Activated T-cell treated with anti-CD3 and anti-CD28 coated beads, Interleukin-2, amount 50 U/mL, for 4 hours (primary cell): ENCODE measurements at regions not wholly inside any gene's neighbourhood (a gene's known extent, or its start where the extent isn't known, plus 50 kb on each side); places are given as distances from the start of the nearest gene placed in this dataset.
"Not testable (repeated sequence)": the region's sequence is repeated elsewhere in the genome, so short reads cannot be mapped to it uniquely, and the experiment has no call there.

Experiments used
- ATAC-seq, 2 donors: fragments of 200-7000 bp; cut with Tn5 transposase; one replicate each; pipeline ENCODE4 v1.10.0; 2021
- DNase-seq: peaks from one replicate; pipeline ENCODE4 v3.0.0-alpha.2; 2020
- H3K27me3 Mint-ChIP-seq: one replicate; pipeline ENCODE4 v1.8.0; 2021; ENCODE audit warnings: low read depth, mixed read lengths
- H3K36me3 Mint-ChIP-seq: one replicate; pipeline ENCODE4 v1.8.0; 2022; ENCODE audit warnings: mixed read lengths; ENCODE audit not compliant: insufficient read depth
- H3K4me1 Mint-ChIP-seq: one replicate; pipeline ENCODE4 v1.8.0; 2021; ENCODE audit warnings: low read depth, mixed read lengths
- H3K4me3 Mint-ChIP-seq: one replicate; pipeline ENCODE4 v1.8.0; 2021; ENCODE audit warnings: mild to moderate bottlenecking, moderate library complexity, mixed read lengths
- H3K9me3 Mint-ChIP-seq: one replicate; pipeline ENCODE4 v1.8.0; 2021; ENCODE audit warnings: mixed read lengths

DNA sequence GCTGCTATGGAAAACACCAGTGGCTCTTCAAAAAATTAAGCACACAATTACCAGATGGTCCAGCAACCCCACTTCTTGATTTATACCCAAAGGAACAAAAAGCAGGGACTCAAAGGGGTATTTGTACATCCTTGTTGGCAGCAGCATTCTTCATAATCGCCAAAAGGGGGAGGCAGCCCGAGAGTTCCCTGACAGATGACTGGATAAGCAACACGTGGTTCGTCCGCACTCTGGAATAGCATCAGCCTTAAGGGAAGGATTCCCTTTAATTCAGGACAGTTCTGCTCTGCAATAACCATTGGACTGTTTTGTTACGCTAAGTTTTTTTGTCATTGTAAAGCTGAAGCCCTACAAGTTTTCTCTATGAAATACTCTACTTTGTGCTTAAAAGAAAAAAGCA, 76.7 kb upstream of the TWIST2 start:
- Mint-ChIP-seq H3K36me3 (no peaks in the 10 kb centered on the region), H3K9me3 (no peaks in the 10 kb centered on the region), H3K4me1 (no peaks in the 10 kb centered on the region), H3K27me3 (peaks cover 39% of the 10 kb centered on the region), H3K4me3 (no peak overlapping the region)
- no peak for DNase-seq
- no peak for ATAC-seq

DNA sequence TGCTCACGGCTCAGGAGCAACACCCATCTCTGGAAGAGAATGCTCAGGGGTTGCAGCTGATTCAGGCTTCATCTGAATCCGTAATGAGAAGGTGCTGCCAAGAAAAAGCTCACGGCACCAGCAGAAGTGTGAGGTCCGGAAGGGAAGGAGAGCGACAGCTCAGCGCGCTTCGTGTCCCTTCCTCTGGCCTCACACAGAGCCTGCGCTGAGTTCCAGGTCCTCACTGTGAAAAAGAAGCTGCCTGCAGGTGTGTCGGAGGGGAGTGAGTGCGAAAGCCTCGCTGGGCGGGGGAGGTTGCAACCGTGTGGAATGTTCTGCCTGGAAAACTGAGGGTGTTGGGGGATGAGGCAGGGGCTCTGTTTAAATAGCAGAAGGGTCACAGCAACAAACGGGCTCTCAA, 76.2 kb upstream of the TWIST2 start:
- no peak for DNase-seq
- H3K9me3 Mint-ChIP-seq: no peaks in the 10 kb centered on the region
- H3K4me3 Mint-ChIP-seq: no peak overlapping the region
- H3K4me1 Mint-ChIP-seq: no peaks in the 10 kb centered on the region
- H3K36me3 Mint-ChIP-seq: no peaks in the 10 kb centered on the region
- H3K27me3 Mint-ChIP-seq: peaks cover 35% of the 10 kb centered on the region
- ATAC-seq: no peak

DNA sequence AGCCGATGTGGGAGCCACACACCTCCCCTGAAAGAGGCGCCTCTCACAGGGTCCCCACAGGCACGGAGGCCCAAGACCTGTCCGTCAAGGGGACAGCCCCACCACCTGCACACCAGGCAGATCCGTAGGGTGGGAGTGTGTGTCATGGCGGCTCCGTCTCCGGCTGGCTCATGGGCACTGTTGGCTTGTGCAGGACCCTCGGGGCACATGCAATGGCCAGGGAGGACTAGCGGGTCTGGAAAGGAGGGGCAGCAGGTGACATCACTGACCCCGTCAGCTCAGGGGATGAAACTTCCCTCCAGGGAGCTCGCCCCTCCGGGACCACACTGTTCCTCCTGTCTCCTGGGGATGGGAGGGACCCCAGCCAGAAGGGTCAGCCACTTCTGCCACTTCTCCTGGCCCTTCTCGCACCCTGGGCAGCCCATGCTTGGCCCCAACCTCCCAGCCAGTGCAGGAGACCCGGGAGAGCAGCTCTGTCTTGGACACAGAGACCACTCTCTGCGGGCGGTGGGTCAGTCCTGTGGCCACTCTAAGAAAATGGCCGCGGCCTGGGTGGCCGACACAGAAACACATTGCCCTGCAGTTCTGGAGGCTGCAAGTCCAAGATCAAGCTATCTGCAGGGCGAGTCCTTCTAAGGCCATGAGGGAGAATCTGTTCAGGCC, 75.1 kb upstream of the TWIST2 start:
- Mint-ChIP-seq H3K4me1 (no peaks in the 10 kb centered on the region), H3K4me3 (no peak overlapping the region), H3K36me3 (no peaks in the 10 kb centered on the region), H3K9me3 (no peaks in the 10 kb centered on the region), H3K27me3 (peaks cover 29% of the 10 kb centered on the region)
- no peak for DNase-seq
- no peak for ATAC-seq

DNA sequence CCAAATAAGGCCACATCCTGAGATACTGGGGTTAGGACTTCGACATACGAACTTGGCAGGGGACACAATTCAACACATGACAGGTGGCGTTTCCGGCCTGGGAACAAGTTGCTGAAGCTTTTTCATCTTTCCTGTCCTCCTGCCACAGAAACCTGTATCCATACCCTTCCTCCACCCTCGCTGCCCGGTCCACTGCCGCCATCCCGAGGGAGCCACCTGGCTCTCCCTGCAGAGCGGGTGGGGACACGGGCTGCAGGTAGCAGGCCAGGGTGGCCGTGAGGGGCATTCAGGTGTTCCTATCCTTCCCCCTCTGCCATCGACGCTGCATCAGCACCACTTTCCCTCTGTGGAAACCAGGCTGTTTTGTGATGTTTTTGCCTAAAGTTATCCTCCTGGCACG, 74.4 kb upstream of the TWIST2 start:
- Mint-ChIP-seq H3K27me3 (peaks cover 29% of the 10 kb centered on the region), H3K36me3 (no peaks in the 10 kb centered on the region), H3K9me3 (no peaks in the 10 kb centered on the region), H3K4me1 (no peaks in the 10 kb centered on the region), H3K4me3 (no peak overlapping the region)
- DNase-seq (no peak), ATAC-seq (no peak)

DNA sequence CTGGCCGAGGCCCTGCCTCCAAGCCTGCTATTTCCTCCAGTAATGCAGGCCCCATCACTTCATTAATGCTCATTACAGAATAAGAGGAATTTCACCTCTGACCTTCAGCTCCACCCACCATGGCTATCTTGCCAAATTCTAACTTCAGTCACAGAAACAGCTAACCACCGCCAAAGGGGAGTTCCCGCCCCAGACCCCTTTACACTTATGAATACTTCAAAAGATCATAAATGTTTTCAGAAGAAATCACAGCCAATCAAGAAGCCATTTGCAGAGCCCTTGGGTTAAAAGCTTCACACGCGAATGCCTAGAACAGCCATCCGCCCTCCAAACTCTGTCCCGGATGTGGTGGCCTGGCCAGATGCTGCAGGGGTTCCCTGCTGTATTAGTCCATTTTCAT, 73.8 kb upstream of the TWIST2 start:
- no peaks in the 10 kb centered on the region for H3K9me3 Mint-ChIP-seq
- no peak for DNase-seq
- H3K27me3 Mint-ChIP-seq: peaks cover 23% of the 10 kb centered on the region
- no peak overlapping the region for H3K4me3 Mint-ChIP-seq
- no peak for ATAC-seq
- no peaks in the 10 kb centered on the region for H3K36me3 Mint-ChIP-seq
- H3K4me1 Mint-ChIP-seq: no peaks in the 10 kb centered on the region

DNA sequence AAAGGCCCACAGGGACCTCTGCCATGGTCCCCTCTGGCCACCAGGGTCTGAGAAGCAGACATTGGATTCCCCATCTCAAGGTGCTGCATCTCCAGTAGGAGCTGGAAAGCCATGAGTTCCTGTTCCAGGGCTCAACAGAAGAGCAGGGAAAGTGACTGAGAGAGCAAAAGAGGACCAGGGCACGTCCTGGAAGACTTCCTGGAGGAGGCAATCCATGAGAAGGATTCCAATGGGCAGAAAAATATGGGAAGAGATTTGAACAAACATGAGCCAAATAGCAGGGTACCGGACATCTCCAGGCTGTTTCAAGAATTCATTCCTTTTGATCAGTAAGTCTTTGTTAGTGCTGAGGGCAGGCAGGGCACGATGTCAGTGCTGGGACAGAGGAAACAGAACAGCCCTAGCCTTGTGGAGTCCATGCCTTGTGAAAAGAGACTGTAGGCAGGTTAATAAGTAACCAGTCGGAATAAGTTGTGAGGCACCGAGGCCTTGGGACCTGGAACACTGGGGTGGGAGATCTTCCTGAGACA, 72.8 kb upstream of the TWIST2 start:
- H3K4me1 Mint-ChIP-seq: no peaks in the 10 kb centered on the region
- ATAC-seq (peak in 1 of 2 donors; percentile 10), DNase-seq (no peak)
- no peaks in the 10 kb centered on the region for H3K36me3 Mint-ChIP-seq
- no peaks in the 10 kb centered on the region for H3K9me3 Mint-ChIP-seq
- H3K27me3 Mint-ChIP-seq: peaks cover 19% of the 10 kb centered on the region
- H3K4me3 Mint-ChIP-seq: no peak overlapping the region

DNA sequence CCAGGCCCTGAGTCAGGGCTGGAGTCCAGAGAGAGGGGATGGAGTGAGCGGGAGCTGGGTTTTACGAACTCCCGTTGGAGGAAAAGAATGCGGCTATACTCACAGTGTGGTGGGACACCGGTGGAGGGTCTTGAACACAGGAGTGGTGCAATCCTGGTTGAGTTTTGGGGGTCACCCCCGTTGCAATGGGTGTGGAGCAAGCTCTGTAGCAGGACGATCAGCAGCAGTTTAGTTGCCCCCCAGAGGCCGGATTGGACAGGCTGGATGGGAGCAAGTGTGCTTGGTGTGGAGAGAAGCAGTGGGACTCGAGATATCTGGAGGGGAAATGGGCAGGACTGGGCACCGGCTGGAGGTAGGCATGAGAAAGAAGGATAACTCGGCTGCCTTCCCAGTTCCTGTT, 72.3 kb upstream of the TWIST2 start:
- peaks cover 15% of the 10 kb centered on the region for H3K27me3 Mint-ChIP-seq
- H3K36me3 Mint-ChIP-seq: no peaks in the 10 kb centered on the region
- ATAC-seq: no peak

DNA sequence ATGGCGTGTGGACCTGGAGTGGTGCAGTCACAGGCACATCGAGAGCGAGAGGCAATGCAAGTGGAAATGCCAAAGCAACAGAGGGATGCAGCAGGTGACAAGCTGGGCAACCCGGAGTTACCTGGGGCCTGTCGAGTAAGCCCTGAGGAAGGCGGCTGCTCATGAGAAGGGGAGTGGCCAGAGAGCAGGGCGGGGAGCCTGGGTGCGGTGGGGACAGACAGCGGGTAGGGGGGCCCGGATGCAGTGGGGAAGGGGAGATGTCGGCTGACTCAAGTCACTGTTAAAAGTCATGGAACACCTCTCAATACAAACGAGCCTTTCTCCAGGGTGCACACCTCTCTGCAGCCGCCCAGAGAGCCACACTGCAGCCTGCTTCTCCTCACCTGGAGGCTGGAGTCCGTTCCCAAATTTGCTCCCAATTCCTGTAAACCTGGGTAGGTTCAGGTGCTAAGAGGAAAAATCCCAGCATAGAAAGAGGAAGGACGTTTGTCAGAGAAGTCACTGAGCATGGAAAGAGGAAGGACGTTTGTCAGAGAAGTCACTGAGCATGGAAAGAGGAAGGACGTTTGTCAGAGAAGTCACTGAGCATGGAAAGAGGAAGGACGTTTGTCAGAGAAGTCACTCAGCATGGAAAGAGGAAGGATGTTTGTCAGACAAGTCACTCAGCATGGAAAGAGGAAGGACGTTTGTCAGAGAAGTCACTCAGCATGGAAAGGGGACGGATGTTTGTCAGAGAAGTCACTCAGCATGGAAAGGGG, 71.7 kb upstream of the TWIST2 start:
- no peaks in the 10 kb centered on the region for H3K4me1 Mint-ChIP-seq

More for the DNA sequence above, 72.3 kb upstream of the TWIST2 start:
- no peaks in the 10 kb centered on the region for H3K9me3 Mint-ChIP-seq
- no peaks in the 10 kb centered on the region for H3K4me1 Mint-ChIP-seq
- no peak overlapping the region for H3K4me3 Mint-ChIP-seq
- DNase-seq: no peak

DNA sequence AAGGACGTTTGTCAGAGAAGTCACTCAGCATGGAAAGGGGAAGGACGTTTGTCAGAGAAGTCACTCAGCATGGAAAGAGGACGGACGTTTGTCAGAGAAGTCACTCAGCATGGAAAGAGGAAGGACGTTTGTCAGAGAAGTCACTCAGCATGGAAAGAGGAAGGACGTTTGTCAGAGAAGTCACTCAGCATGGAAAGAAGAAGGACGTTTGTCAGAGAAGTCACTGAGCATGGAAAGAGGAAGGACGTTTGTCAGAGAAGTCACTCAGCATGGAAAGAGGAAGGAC, 71.2 kb upstream of the TWIST2 start:
- not testable (repeated sequence) for H3K4me1 Mint-ChIP-seq, ATAC-seq, H3K4me3 Mint-ChIP-seq, H3K9me3 Mint-ChIP-seq, DNase-seq, H3K36me3 Mint-ChIP-seq, H3K27me3 Mint-ChIP-seq

More for the DNA sequence above, 71.7 kb upstream of the TWIST2 start:
- ATAC-seq (no peak), DNase-seq (no peak)
- Mint-ChIP-seq H3K9me3 (peaks cover 2% of the 10 kb centered on the region), H3K27me3 (peaks cover 14% of the 10 kb centered on the region), H3K4me3 (no peak overlapping the region), H3K36me3 (no peaks in the 10 kb centered on the region)

DNA sequence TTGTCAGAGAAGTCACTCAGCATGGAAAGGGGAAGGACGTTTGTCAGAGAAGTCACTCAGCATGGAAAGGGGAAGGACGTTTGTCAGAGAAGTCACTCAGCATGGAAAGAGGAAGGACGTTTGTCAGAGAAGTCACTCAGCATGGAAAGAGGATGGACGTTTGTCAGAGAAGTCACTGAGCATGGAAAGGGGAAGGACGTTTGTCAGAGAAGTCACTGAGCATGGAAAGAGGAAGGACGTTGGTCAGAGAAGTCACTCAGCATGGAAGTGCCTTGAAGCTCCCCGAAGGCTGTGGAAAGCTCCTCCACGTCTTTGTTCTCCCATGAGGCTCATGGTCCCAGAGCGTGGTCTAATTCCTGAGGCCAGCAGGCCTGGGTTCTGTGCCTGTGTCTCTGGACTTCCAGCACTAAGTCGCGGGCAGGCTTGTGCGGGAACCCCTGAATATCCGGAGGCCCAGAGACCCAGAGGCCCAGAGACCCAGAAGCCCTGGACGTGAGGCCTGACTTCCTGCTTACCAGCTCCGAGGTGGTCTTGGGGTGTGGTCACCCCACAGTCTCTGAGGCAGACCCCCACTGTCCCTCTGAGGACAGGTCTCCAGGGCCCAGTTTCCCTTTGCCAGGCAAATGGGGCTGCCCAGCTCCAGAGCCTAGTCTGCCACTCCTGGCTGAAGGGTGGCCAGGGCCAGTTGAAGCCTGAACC, 70.4 kb upstream of the TWIST2 start:
- Mint-ChIP-seq H3K36me3 (no peaks in the 10 kb centered on the region), H3K4me1 (no peaks in the 10 kb centered on the region), H3K9me3 (peaks cover 4% of the 10 kb centered on the region), H3K27me3 (peaks cover 4% of the 10 kb centered on the region), H3K4me3 (no peak overlapping the region)
- no peak for ATAC-seq
- DNase-seq: no peak

DNA sequence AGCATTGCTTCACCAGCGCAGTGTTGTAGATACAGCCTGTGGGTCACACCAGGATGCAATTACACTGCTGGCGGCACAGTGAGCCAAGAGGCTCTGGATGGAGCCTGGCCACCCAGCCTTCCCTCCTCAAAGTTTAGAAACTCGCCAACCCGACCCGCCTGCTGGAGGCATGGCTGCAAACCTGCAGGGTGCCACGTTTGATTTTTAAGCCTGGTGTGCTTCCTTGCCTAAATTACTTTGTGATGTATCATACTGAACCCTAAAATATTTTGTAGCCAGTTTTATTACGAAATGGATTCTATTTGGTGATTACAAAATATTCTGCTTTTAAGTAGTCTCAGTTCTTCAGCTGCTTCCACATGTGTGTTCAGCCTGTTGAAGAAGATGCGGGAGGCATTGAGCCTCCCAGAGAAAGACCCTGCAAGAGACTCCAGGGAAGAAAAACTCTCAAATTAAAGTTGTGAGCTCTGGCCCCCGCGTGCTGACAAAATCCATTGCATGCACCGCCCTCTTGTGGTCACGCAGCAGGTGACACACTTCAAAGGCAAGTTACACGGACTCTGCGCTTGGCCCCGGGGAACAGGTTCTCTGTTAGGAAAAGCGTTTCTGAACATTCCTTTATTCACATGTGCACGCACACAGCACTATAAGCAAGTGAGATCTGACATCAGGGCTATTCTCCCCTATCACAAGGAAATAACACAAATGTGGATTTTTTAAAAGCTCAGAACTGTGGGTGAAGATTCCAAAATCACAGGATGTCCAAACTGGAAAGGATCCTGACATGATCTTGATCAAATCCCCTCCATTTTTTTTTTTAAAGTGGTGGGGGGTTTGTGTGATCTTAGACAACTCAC, 63.0 kb upstream of the TWIST2 start:
- H3K4me1 Mint-ChIP-seq: no peaks in the 10 kb centered on the region
- peaks cover 4% of the 10 kb centered on the region for H3K9me3 Mint-ChIP-seq
- H3K4me3 Mint-ChIP-seq: no peak overlapping the region
- peaks cover 14% of the 10 kb centered on the region for H3K27me3 Mint-ChIP-seq
- peak in 1 of 2 donors; percentile 62 for ATAC-seq
- H3K36me3 Mint-ChIP-seq: no peaks in the 10 kb centered on the region
- DNase-seq: peak; percentile 40

DNA sequence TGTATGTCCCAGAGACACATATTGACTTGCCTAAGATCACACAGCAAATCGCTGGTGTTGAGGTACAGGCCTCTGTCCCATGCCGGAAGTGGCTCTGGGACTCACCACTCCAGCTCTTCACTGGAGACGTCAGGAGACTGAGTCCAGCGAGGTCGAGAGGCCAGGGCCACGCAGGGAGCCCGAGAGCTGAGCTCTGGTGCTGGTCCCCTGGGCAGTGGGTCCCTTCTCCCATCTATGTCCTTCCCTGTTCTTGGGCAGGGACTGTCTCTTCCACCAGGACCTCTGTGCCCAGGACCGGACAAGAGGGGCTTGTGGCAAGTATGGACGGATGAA, 62.4 kb upstream of the TWIST2 start:
- Mint-ChIP-seq H3K36me3 (no peaks in the 10 kb centered on the region), H3K27me3 (peaks cover 18% of the 10 kb centered on the region), H3K4me1 (no peaks in the 10 kb centered on the region), H3K4me3 (no peak overlapping the region), H3K9me3 (peaks cover 4% of the 10 kb centered on the region)
- no peak for DNase-seq
- ATAC-seq: no peak

DNA sequence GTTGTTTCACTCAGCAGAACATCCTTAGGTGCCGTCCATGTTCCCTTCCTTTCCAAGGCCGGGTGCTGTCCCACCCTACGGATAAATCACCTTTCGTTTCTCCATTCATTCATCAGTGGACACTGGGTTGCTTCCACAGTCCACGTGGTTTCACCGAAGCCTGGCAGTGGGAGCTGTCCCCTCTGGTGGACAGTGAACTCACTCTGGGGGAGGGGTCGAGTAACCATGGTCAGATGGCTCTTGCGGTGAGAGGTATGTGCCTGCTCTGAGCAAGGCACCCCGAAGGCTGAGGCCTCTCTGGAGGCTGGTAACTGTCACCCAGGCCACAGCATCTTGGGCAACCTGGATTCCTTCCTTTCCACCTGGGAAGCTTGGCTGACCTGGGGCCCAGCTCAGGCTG, 61.5 kb upstream of the TWIST2 start:
- Mint-ChIP-seq H3K36me3 (no peaks in the 10 kb centered on the region), H3K4me3 (no peak overlapping the region), H3K9me3 (peaks cover under 1% of the 10 kb centered on the region), H3K4me1 (no peaks in the 10 kb centered on the region), H3K27me3 (peaks cover 20% of the 10 kb centered on the region)
- no peak for ATAC-seq
- DNase-seq: no peak

DNA sequence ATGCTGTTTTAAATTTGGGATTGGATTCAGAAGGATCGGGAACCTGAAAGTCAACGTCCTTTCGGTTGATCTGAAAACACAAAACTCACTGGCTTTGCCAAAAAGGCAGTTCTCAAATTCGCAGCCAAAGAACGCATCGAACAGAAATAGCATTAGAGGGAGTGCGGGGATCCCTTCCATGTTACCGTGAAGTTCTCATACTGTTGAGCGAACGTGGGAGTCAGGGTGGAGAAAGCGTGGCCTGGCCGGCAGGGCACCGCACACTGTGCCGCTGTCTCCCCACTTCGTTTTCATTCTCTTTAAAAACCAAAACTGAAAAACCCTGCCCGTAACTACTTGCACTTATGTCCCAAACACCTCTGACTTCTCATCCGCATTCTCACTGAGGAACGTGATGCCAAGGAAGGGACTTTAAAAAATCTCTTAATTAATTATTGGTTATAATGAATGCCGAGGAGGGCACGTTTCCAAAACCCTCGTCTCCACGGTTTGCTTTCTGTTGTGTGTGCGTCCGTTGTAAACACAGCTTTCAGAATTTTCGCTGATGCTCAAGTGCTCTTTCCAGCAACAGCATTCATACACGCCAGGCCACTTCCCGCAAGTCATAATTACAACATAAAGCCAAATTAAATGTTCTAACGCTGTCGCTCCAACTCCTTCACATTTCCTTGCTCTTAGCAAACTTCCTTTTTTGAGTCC, 60.9 kb upstream of the TWIST2 start:
- peaks cover 20% of the 10 kb centered on the region for H3K27me3 Mint-ChIP-seq
- DNase-seq (no peak), ATAC-seq (no peak)
- no peaks in the 10 kb centered on the region for H3K9me3 Mint-ChIP-seq
- H3K4me1 Mint-ChIP-seq: no peaks in the 10 kb centered on the region
- no peaks in the 10 kb centered on the region for H3K36me3 Mint-ChIP-seq
- H3K4me3 Mint-ChIP-seq: no peak overlapping the region
